GM04503 (cell line): ENCODE measurements at regions not wholly inside any gene's neighbourhood (a gene's known extent, or its start where the extent isn't known, plus 50 kb on each side); places are given as distances from the start of the nearest gene placed in this dataset.

ENCODE experiments used
- DNase-seq: peaks from one replicate; pipeline ENCODE4 v3.0.0-alpha.2; 2012; ENCODE audit warnings: low read depth

DNA sequence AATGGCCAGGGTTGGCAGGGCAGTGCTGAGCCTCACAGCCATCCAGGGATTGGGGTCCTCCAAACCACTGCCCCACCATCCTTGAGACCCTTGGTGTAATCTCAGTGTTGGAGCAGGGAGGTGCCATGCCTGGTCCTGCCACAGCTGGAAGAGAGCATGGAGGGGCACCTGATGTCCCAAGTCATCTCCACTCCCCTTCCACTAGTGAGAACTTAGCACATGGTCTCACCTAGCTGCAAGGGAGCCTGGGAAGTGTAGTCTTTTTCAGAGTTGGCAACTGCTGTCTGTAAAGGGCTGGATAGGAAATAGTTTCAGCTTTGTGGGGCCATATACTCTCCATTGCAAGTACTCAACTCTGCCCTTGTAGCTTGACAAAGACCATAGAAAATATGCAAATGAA lies 238.7 kb downstream of the RPS24 start:
- DNase-seq = no peak

DNA sequence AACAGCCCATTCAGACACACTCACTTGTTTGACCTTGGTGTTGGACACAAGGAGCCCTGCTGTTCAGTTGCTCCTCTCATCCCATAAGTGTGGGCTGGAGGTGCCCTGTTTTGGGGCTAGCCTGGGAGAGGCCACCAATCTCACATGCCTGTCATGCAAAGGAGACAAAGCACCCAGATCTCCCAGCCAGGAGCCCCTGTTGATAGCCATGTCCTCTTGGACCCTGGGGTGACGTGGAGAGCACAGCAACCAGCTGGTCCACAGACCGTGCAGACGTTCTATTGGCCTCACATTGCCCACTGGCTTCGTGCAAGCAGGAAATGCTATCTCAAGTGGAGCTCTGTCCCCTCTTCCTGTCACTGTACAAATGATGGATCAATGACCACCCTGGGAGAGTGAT lies 240.8 kb downstream of the RPS24 start:
- DNase-seq = no peak

DNA sequence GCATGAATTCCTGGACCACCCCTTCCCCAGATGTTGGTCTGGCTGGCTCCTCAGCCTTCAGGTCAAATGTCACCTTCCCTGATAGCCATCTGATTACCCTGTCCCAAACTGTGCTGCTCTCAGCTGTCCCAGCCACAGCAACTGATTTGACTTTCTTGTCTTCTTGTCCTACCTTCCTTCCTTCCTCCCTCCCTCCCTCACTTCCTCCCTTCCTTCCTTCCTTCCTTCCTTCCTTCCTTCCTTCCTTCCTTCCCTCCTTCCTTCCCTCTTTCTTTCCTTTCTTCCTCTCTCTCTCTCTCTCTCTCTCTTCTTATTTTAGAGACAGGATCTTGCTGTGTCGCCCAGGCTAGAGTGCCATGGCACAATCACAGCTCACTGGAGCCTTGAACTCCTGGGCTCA lies 242.5 kb downstream of the RPS24 start:
- no peak for DNase-seq

- no peak for DNase-seq
Observed at GRCh38 chr10:78277314-78278057, 243.8 kb downstream of the RPS24 start.

- peak; percentile 58 for DNase-seq
Observed at GRCh38 chr10:78278058-78278404, 244.4 kb downstream of the RPS24 start.

- no peak for DNase-seq
Observed at GRCh38 chr10:78279756-78280155, 246.1 kb downstream of the RPS24 start.

GRCh38 chr10:78280604-78281003 lies 246.9 kb downstream of the RPS24 start:
- no peak for DNase-seq

DNA sequence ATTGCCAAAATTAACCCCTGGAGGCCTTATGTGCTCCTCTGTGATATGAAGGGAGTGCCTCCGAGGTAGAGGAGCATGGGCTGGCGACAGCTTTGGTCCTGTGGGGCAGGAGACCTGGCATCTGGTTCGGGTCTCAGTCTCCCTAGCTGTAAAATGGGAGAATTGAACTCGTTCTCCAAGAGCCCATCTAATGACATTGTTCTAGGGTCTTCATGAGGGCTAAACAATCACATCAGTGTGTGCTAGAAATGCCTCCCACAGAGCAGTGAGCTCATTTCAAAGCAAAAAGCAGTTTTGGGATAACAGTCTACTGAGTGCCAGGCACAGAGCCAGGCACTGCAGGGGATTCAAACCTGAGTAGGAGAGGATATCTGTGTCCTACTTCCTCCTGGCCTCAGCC lies 248.0 kb downstream of the RPS24 start:
- DNase-seq = no peak

DNA sequence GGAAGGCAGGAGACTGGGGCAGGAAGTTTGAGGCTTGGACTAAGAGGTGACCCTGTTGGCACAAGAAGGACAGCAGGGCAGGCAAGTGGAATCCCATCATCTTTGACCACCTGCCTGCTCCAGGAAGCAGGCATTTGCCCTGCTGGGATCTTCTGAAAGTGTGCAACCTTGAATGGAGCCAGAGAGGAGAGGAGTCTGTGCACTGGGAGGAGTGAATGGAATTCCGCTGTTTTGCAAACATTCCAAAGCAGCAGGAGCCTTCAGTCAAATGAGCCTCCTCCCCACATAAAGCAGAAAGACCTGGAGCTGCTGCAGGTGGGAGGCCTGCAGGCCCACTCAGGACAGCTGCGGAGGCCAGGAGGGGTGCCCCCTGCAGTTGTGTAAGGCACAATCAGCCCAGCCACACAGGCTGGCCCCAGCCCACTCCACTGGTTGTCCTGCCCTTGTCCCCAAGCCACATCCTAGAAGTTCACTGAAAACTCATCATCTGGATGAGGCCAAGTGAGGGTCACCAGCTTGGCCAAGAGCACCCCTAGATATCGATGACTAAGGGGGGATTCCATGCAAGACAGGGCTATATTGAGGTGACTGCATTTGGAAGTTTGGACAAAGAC lies 249.5 kb downstream of the RPS24 start:
- no peak for DNase-seq

DNA sequence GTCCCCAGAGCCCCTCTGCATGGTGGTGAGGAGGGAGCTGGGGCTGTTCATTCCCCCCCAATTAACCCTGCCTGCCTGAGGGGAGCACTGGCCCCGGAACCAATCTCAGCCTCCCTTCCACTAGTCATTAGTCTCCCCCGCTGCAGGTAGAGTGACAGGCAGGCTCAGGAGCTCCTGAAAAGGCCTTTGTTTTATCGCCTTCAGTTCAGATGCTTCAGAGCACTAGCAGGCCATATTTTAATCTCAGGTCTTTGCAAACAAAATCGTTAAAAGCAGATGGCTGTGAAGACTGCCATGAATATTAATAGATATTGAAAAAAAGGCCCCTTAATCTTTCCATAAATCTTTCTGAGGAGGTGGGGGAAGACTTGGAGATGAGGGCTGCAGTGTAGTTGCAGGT lies 250.7 kb downstream of the RPS24 start:
- DNase-seq = no peak

DNA sequence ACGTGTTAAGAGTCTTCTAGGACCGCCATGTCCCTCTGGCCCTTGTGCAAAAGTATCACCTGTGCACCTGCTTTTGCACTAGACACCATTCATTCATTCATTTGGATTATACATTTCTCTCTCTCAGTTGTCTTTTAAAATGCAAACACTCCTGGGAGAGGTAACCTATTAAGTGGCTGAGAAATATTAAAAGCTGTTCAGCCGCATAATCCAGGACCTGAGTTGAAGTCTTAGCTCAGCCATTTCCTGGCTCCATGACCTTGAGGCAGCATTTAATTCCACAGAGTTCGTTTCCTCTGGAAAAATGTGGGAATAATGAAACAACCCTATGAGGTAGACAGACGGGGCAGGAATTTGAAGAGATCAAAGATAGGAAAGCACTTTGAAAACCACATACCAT lies 251.6 kb downstream of the RPS24 start:
- no peak for DNase-seq

GRCh38 chr10:78286186-78286585 lies 252.5 kb downstream of the RPS24 start:
- no peak for DNase-seq

- no peak for DNase-seq
Observed at GRCh38 chr10:78286668-78287067, 253.0 kb downstream of the RPS24 start.

- DNase-seq = no peak
Observed at GRCh38 chr10:78287618-78288017, 254.0 kb downstream of the RPS24 start.

DNA sequence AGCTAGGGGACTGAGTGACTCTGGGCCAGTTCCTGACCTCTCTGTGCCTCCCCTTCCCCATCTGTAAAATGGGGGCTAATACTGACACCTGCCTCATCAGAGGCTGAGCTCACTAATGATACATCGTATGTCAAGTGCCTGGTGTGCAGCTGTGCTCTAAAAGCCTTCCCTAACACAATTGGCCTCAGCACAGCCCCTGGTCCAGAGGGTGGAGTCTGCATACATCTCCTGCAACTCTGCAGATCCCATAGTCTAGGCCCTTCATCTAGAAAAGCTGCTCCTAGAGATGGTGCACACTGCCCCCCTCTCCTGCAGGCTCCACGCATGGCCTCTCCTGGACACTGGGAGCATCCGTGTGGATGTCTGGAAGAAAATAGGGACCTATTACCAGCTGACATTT lies 255.0 kb downstream of the RPS24 start:
- DNase-seq = no peak

DNA sequence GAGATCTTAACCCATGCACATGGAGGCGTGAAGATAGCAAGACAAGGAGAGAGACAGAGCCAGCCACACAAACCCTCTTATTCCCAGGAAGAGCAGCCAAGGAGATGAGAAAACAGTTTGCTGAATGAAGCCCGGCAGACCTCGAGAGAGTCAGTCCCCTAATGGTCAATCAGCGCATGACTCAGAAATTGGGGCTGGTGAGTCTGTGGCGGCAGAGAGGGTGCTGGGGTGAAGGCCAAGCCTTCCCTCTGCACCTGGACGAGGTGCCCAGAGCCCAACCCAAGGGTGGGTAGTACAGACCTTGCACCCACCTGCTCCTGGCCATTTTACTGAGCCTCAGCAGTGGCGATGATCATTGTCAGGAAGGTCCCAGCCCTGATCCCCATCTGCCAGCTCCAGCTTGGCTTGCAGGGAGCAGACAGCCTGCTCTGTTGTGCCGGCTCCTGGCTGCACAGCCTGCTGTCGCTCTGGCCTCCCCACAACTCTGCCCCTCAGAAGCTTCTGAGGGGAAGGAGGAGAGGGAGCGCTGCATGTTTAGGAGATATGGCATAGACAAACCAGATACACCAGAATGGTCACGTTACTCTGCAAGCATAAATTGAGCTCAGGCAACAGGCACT lies 256.6 kb downstream of the RPS24 start:
- no peak for DNase-seq

DNA sequence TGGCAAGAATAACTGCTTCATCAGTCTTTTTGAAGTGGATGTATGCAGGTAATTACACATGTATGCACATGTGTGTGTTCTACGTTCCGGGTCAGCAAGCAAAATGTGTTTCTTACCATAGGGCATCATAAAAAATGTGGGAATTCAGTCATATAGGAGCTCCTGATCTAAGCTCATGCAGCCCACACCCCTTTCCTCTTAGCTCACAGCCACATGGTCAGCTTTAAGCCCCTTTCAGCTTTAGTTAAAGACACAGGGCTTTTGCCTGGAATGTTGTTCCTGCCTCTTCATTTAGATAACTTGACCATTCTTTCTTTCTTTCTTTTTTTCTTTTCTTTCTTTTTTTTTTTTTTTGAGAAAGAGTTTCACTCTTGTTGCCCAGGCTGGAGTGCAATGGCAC lies 258.1 kb downstream of the RPS24 start:
- DNase-seq = no peak

DNA sequence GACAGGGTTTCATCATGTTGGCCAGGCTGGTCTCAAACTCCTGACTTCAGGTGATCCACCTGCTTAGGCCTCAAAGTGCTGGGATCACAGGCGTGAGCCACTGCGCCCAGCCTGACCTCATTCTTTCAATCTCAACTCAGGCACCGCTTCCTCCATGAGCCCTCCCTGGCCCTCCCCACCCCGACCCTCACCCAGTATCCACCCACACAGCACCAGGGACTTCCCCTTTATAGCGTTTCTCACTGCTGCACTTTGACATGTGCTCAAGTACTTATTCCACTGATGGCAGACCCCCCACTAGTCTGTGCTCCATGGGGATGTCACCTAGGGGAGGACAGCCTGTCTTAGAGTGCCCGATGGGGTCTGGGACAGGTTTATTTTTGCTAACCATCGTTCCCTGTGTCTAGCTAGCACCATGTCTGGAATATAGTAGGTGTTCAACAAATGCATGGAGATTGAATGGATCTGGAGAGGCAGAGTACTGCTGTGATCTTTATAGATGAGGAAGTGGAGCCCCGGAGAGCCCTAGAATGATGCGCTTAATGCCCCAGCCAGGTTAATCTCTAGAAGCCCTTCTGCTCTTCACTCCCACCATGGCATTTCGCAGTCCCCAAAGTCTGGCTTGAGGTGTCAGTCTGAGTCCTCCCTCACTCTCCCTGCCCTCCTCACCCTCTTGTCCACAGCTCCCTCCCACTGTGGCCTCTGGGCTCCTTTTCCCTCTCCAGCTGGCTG lies 258.8 kb downstream of the RPS24 start:
- DNase-seq = no peak

DNA sequence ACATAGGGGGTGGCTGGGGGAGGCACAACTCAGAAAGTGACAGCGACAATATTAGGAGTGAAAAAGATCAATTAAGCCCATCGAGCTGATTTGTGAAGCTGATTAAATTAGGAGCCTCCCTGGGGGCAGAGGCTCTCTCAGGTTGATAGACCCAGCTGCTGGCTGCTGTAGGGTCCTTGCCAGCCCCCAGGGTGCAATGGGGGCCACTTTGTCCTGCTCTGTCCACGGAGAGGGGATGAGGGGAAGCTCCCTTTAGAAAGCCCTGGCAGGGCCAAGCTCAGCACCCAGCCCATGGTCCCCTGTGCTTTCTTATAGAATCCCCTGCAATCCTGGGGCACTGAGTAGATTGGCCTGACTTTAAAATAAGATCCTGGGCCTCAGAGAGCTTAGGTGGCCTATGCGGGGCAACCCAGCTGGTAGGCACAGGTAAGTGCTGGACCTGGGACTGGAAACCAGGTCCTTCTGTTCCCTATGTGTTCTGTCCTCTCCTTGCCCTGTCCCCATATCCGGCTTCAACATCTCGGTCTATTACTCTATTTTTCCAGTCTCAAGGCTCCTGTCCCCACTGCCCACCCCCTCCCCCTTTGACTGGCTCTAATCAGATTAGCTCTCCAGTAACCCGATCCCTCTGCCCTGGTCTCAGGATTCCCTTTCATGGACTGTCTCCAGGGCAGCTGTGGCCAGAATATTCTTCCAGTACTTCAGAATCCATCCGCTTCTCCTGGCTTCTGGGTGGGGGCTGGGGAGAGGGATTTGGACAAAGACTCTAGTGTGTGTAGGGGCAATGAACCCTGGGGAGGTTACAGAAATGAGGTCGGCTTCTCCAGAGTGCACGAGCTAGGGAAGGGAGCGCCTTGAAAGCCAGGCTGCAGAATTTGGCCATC lies 259.6 kb downstream of the RPS24 start:
- DNase-seq = no peak

DNA sequence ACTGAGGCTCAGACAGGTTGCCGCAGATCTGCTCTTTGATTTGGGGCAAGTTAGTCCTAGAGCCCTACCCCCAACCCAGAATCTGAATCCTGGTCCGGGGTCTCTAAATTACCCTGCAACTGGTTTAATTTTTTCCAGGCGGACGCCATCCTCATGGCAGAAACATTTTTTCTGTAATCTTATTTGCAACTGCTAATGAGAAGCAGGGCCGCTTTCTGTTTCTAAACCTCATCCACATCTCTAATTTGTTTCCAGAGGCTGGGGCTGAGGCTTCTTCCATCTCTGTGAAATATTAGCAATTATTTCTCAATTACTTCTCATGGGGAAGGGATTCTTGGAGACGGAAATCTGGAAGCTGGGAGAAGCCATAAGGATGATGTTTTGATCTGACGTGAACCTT lies 261.6 kb downstream of the RPS24 start:
- DNase-seq = no peak

DNA sequence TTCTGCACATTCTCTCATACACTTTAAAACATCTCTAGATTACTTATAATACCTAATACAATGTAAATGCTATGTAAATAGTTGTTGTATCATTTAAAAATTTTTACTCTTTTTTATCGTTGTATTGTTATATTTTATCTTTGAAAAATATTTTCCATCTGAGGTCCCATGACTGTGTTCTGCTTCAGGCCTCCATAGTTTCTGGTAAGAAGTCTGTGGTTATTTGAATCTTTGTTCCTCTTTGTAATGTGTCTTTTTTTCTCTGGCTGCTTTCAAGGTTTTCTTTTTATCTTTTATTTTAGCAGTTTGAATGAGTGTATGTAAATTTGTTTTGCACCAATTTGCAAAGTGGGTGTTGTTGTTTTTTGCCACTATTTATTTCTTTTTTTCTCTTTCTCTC lies 263.1 kb downstream of the RPS24 start:
- no peak for DNase-seq

- no peak for DNase-seq
Observed at GRCh38 chr10:78297997-78298396, 264.3 kb downstream of the RPS24 start.
